GM21717 (cell line): ENCODE measurements at regions not wholly inside any gene's neighbourhood (a gene's known extent, or its start where the extent isn't known, plus 50 kb on each side); places are given as distances from the start of the nearest gene placed in this dataset.
"Not testable (repeated sequence)": the region's sequence is repeated elsewhere in the genome, so short reads cannot be mapped to it uniquely, and the experiment has no call there.

Experiments
- ATAC-seq: cut with Tn5 transposase; IDR thresholded peaks from one replicate; pipeline ENCODE4 v1.9.1; 2021; ENCODE audit warnings: mild to moderate bottlenecking, moderate library complexity; ENCODE audit not compliant: unreplicated experiment

DNA sequence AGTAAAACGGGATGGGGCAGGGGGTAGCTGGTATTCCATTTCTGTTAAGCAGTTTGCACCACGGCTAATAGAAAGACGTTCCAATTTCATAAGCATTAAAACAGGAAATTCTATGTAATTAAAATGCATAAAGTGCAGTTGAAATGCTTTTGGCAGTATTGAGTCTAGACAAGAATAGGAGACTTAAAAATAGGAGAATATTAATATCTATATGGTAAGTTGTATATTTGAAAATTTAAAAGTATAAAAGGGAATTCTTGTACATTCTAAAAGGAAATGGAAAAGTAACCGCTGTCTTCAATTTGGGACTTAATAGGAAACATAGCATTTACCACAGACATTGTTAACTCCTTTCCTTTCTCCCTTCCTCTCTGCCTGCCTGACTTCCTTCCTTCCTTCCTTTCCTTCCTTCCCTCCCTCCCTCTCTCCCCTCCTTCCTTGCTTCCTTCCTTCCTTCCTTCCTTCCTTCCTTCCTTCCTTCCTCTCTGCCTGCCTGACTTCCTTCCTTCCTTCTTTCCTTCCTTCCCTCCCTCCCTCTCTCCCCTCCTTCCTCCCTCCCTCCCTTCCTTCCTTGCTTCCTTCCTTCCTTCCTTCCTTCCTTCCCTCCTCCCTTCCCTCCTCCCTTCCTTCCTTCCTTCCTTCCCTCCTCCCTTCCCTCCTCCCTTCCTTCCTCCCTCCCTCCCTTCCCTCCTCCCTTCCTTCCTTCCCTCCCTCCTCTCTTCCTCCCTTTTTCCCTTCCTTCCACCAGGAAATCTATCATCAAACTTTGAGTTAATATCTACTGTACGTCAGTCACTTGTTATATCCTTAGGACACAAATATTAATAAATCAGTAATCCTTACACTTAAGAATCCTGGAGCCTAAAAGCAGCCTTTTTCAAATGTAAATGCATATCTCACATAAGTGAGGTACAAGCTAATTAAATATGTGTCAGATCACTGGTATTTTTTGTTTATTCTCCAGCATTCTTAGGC lies 1049.3 kb downstream of the GALC start:
- ATAC-seq, result no peak

- no peak for ATAC-seq
Observed at GRCh38 chr14:86942936-86943335, 1050.0 kb downstream of the GALC start.

GRCh38 chr14:86940106-86940505 lies 1052.9 kb downstream of the GALC start:
- no peak for ATAC-seq

DNA sequence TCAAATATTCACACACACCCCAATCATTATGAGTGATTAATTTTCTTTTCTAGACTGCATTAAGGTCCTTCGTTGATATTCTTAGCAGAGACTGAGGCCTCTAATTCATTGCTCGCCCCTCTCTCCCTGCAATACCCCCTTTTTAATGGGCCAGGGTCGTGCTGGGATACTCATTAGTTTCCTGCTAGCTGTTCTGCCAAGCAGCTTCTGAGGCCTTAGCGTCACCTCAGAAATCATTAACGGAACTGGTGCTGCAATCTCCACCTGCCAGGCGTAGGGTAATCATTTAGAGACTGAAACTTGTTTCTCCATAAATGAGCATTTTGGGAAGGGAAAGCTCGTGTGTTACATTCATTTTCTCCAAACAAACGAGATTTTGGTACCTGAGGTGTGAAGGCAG lies 1054.7 kb downstream of the GALC start:
- no peak for ATAC-seq

DNA sequence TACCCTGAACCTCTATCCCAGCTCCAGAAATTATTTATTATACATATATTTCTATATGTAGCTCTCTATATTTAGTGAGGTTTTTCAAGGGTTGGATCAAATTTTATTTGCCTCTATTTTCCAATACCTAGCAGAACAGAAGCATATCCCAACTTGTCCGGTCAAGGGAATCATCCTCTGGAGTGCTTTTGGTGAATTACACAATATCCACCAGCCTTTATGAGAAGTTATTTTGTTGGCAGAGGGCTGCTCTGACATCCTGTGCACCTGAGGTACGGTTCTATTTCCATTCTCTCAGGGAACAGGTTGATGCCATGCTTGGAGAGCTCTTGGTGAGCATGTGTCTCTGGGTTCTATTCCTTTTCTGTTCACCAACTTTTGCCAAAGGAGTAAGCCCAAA lies 1056.4 kb downstream of the GALC start:
- no peak for ATAC-seq

- no peak for ATAC-seq
Observed at GRCh38 chr14:86935241-86935885, 1057.6 kb downstream of the GALC start.

DNA sequence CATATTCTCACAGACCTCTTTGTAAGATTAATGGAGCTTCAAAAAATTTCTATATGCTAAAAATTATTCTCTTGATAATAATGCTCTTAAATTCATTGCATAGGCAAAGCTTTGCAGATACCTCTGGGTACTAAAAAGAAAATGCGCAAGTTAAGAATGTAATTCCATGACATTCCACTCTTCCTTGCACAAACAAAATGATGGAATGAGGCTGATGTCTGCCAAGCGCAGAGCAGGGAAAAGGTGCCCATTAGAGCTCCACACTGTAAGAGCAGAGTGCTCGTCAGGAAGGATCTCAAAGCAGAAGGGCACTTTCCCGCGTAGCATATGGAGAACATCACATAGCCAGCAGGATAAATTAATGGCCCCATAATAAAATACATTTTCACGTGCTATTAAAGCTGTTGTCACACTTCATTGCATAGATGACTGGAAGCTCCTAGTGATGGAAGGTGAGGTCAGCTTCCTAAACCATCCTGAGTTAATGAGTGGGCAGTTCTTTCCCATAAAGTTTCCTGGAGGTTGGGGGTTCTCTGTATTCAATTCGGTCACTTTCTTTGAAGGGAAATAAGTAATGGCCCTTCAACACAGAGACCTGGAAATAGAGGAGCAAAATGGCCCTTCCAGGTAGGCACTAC lies 1058.9 kb downstream of the GALC start:
- ATAC-seq, result no peak

DNA sequence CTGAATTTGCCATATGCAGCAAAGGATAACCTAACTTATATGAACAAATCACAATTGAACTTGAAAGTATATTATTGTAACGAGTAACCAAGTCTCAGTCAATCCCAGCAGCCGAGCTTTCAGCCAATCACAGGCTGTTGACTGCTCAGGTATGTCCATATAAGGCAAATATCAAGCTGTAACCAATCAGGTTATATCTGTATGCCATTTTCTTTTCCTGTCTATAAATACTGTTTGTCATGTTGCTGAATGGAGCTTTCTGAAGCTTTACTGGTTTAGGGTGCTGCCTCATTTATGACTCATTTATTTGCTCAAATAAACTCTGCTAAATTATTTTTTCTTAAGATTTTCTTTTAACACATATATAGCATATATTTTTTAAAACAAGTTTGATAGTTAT lies 1059.5 kb downstream of the GALC start:
- ATAC-seq, result no peak

DNA sequence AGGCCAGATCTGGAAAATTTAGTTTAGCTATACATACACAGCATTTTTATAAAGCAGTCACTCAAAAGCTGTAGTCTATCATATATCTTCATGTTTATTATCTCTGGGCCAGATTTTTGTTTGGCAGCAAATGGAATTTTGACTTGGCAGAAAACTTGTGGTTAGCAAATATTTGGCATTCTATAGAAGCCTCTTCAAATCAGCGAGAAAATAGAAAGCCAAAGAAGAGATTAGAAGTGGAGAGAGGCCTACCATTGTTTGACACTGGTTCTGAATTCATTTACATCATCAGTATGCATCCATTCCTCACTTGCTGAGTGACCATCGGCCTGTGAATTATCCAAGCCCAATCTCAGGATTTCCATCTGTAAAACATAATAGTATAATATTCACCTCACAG lies 1077.6 kb downstream of the GALC start:
- no peak for ATAC-seq

GRCh38 chr14:86912709-86913108 lies 1080.3 kb downstream of the GALC start:
- no peak for ATAC-seq

DNA sequence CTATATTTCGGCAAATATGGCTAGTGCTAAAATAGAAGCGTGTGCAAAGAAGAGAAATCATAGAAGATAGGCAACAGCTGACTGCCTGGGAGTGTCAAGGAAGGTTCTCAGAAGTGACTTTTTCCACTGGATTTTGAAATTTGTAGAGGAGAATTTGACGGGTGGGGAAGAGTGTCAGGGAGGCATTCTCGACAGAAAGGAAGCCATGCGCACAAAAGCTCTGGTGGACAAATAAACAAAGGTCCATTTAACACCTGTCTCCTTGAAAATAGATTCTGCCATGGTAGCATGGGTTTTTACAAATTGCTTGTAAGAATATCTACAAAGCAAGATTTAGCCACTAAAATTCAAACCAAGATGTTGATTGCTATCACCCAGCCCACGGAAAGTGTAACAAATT lies 1081.5 kb downstream of the GALC start:
- no peak for ATAC-seq

DNA sequence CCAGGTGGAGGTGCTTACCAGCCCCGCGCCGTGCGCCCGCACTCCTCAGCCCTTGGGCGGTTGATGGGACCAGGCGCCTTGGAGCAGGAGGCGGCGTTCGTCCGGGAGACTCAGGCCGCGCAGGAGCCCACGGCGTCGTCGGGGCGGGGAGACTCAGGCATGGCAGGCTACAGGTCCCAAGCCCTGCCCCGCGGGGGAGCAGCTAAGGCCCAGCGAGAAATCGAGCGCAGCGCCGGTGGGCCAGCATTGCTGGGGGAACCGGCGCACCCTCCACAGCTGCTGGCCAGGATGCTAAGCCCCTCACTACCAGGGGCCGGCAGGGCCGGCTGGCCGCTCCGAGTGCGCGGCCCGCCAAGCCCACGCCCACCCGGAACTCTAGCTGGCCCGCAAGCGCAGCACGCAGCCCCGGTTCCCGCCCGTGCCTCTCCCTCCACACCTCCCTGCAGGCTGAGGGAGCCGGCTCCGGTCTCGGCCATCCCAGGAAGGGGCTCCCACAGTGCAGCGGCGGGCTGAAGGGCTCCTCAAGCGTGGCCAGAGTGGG lies 1087.5 kb downstream of the GALC start:
- ATAC-seq, result not testable (repeated sequence)

DNA sequence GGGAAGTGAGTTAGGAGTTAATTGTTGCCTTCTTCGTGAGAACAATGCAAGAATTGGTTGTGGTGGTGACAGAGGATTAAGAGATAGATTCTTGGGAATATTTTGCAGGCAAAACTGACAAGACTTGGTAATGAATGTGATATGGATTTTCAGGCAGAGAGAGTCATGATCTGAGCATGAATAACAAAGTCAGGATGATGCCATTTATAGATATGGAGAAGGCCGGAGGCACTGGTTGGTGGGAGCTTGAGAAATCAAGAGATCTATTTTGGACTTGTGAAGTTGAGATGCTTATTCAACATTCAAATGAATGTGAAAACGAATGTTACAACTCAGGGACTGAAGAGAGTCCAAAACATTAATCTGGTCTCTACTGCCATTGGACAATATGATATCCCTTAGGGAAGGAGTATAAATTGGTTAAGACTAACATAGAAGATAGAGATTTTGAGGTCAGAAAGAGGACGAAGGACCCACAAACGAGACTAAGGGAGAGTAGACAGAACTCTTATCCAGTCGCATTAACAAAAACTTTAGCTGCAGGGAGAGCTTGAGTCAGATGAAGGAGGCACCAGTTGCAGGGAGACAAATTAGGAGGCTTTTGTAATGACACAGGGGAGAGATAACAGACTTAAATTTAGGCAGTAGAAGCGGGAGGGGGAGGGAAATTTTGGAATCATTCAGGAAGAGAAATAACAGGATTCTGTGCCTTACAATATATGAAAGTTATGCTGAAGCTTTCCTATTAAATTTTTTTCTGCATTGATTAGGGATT lies 1090.6 kb downstream of the GALC start:
- no peak for ATAC-seq

DNA sequence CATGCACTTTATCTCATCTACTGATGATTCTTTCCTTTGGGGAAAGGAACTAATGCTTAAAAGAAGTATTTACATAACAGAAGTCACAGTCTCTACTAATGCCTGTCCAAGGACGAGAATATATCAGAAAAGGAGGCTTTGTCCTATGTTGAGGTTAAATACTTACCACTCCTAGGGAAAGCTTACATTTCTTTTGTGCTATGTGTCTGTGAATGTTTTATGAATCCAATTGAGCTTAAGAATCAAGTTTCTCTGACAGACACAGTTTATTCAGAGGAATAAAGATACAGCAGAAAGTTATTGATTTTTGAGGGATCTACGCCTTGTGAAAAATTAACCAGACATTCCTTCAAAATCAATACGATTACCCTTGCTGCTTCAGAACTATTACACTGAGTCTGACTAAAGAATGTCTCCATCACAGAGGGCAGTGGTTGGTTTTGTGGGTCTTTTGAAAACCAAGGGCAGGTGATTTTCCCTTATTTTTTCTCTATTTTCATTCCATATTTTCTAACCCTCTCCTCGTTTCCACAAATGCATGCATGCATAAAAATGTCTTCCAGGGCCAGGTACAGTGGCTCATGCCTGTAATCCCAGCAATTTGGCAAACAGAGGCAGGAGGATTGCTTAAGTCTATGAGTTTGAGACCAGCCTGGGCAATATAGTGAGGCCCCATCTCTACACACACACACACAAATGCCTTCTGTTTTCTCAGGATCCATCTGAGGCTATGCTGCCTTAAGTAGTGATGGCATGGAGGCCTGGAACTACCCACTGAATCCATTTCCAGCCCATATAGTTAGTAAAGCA lies 1095.1 kb downstream of the GALC start:
- ATAC-seq, result no peak

DNA sequence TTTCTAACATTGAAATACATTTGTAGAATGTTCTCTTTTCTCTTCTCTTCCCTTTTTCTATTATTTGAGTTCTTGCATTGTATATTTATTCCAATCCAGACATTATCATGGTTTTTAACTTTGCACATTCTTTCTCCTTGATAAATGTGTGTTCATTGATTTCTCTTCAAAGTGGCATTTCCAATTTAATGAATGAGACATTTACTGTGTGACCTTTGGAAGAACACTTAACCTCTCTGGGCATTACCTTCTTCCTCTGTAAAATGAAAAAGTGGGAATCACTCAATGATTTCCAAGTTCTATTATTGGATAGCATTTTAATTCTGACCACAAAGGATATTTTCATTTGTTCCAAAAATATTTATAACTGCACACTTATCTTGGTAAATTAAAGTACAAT lies 1095.8 kb downstream of the GALC start:
- no peak for ATAC-seq

- ATAC-seq, result no peak
Observed at GRCh38 chr14:86896701-86897100, 1096.3 kb downstream of the GALC start.

DNA sequence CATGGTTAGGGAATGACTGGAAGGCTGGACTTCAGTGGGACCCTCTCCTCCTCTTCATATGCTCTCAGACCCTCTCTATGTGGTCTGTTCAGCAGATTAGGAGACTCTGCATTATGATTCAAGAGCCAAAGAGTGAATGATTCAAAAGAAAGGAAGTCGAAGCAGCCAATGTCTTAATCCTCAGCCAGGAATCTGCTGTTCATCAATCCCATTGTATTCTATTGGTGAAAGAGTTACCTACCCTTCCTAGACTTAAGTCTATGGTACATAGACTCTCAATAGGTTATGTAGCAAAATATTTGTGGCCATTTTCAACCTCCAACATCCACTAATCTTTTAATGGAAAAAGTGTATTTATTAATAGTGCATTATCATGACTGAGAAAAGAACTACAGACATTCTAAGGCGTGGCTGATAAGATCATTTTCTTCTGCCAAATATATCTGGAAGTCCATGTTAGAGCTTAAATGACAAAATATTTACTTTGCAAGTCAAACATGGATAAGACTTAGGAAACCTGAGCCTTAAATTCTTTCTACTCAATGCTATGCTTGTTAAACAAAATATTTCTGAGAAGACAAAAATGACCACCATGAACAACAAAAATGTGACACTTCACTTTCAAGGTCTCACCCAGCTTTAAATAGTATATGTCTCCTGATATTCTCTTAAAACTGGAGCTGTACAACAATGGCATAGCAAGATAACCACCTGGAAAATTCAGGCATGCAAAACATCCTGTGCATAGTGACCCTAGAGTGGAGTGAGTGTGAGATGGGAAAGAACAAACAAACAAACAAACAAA lies 1100.6 kb downstream of the GALC start:
- ATAC-seq, result no peak

DNA sequence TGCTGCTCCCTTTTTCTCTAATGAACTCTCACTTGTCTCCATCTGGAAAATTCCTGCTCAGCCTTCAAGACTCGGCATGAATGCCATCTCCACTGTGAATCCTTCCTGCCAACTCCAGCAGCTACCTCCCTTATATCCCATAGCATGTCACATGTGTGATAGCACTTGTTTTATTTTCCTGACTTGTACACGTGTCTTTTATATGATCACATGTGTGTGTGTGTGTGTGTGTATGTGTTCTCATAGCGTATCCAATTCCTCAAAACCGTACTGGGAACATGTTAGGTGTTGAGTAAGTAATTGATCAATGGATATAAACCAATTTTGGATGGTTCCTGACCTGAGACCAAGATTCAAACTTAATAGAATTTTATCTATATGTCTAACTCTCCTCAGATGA lies 1107.7 kb downstream of the GALC start:
- ATAC-seq, result no peak

- ATAC-seq, result no peak
Observed at GRCh38 chr14:86884498-86884897, 1108.5 kb downstream of the GALC start.
